ENCODE measurements at regions not wholly inside any gene's neighbourhood (a gene's known extent, or its start where the extent isn't known, plus 50 kb on each side); places are given as distances from the start of the nearest gene placed in this dataset.

DNA sequence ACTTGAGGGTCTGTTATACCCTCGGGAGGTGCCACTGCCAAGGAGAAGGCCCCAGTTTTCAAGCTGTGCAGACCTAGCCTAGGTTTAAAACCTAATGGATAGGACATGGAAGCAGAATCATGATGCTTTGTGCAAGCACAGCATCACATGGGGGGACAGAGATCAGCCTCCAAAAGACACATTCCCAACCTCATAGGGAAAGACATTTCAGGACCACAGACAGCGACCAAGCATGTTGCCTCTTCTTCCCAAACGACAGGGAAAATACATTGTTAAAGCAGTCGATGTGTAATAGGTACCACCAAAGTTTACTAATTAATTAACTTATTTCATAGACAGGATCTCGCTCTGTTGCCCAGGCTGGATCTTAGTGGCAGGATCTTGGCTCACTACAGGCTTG is 573.9 kb downstream of the TCERG1L start:
- DNase-seq, result no peak

DNA sequence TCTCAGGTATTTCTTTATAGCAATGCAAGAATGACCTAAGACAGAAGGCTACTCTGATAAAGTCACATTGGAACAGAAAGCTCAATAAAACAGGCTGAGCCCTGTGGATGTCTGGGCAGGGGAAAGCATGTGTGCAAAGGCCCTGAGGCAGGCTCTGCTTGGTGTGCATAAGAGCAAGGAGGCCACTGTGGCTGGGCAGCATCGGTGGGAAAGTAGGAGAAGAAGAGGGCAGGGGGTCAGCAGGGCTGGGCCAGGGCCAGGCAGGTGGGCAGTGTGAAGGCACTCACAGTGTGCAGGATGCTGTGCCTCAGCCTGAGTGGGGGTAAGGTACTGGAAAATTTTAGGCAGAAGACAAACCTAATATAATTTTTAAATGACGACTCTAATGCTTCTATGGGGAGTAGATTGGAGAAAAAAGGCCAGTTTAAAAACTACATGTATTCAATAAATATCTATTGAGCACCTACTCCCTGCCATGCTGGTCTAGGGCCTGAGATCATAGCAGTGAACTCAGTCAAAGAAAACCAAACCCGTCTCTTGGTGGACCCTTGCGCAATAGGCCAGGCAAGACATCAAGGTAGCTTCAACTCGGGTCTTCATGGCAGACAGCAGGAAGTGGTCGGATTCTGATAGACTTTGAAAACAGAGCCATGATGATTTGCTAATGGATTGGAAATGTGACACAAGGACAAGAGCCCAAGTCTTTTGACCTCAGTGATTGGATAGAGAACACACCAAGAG is 572.3 kb downstream of the TCERG1L start:
- no peak for DNase-seq

GRCh38 chr10:130739757-130740145 is 571.8 kb downstream of the TCERG1L start:
- DNase-seq, result no peak

- no peak for DNase-seq
Observed at GRCh38 chr10:130740166-130740565, 571.4 kb downstream of the TCERG1L start.

DNA sequence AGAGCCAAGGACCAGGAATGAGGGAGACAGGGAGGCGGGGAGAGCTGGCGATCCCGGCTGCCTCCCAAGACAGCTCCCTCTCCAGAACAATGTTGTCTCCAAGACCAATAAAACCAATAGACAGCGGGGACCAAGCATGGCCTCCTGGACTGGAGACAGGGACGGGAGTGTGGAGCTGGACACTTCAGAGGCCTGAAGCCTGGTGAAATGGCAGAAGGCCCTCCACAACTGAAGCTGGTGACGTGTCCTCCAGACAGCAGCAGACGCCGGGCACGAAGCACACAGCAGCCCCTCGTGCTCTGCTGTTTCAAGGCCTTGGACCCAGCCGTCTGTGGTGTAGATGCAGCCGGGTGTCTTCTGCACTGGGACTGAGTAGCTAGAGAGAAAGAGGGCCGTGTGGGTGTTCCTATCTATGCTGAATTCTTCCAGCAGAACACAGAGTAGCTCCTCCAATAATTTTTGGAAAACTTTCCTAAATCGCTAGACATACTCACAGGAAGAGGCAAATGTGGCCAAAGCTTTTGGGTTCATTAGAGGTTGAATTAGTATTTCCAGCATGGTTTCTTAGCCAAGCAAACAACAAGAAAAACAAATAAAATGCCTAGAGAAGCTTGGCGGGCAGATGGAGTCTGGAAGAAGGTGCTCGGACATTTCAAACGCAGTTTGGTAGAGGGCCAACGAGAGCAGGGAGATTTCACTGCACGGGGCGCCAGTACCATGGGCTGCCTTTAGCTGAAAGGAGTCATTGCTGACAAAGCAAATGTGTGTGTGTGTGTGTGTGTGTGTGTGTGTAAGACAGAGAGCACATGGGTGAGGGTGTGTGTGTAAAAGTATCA is 570.4 kb downstream of the TCERG1L start:
- DNase-seq, result no peak

- no peak for DNase-seq
Observed at GRCh38 chr10:130741901-130742855, 569.3 kb downstream of the TCERG1L start.

- no peak for DNase-seq
Observed at GRCh38 chr10:130742941-130743675, 568.4 kb downstream of the TCERG1L start.

GRCh38 chr10:130743751-130744271 is 567.7 kb downstream of the TCERG1L start:
- DNase-seq, result no peak

- no peak for DNase-seq
Observed at GRCh38 chr10:130744631-130745030, 566.9 kb downstream of the TCERG1L start.

DNA sequence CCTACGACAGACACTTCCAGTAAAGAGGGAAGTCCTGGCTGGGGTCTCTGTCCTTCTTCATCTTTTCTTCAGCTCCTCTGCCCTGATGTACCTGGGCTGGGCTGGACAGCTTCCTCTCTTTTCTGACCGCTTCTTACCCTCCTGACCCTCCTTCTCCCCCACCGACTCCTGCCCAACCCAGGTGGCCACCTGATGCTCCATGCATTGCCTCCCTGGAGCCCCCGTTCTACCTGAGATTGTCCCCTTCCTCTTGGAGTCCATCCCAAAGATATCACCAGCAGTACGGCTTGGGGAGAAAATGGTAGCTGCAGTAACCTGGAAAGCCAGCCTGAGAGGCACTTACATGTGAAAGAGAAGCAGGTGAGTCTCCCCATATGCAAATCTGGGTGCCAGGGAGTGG is 566.3 kb downstream of the TCERG1L start:
- no peak for DNase-seq

DNA sequence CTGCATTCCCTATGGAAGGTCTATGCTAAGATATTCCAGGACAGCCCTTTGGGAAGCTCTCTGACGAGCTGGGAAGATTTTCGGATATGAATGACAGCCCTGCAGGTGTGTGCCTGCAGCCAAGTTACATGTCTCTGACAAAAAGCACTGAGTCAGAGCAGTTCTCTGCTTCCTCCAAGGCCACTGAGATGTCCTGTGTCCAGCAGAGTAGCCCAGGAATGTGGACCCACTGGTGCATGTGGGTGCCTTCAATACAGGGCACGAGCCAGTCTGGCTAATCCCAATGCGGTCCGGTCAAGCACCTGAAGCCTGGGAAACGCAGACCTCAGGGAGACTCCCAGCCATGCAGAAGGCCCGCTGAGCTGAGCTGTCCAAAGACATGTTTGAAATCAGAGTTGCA is 565.7 kb downstream of the TCERG1L start:
- no peak for DNase-seq

- no peak for DNase-seq
Observed at GRCh38 chr10:130746311-130746710, 565.2 kb downstream of the TCERG1L start.

GRCh38 chr10:130747356-130747755 is 564.2 kb downstream of the TCERG1L start:
- DNase-seq, result no peak

DNA sequence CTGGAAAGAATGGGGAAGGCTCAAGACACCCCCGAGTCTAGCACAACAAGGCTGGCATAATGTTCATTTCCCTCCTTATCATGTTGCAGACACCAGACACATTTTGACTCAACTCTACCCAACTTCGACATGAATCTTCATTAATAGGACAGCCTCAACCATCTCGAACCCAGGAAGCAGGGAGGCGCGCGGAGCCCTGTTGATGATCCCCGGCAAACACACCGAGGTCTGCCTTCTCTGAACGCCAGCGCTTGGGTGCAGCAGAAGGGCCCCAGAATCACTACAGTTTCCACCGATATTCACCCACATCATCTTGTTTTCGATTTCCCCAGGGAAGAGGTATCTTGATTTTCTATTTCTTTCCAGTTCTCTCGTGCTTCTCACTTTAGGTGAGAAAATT is 563.6 kb downstream of the TCERG1L start:
- DNase-seq, result no peak

DNA sequence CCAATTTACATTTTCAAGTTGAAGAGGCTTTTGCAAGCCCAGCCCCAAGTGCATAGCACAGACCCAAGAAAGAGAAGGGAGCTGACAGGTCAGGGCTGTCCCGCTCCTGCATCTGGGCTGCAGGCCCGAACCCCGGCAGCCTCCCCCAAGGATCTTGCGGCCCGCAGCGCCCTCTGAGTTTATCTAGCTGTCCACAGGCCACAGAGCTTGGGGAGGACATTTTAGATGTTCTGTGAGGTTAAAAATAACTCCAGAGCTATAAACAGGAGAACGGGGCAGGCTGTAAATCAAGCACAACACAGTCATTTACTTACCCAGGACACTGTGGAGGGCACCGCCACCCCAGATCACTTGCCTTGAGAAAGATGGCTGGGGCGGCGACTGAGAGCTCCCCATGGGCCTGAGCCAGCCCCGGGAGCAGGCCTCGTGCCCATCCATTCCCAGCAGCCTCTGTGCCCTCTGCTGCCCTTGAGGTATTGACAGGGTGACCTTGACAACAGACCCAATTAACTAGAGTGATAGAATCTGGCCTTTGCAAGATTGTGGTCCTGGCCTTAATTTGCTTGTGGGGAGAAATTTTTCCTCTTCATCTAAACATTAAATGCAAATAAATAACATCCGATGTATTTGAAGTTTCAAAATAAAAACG is 563.0 kb downstream of the TCERG1L start:
- no peak for DNase-seq

- DNase-seq, result no peak
Observed at GRCh38 chr10:130749911-130750310, 561.6 kb downstream of the TCERG1L start.

DNA sequence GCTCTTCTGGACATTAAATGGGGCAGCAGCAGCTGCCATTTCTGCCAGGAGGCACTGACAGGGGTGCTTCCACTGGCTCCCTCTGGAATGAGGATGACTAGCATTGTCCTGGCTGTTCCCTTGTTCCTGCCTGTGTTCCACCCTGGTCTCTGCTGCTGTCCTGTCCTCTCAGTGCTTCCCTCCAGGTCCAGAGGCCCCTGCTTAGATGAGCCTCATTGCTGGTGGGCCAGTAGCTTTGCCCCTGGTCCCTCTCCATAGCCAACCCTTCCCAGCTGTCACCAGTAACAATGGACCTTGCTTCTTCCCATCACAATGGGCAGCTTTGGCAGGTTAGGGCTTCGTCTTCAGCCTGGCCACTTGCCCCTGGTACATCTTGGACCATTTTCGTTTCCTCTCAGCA is 561.1 kb downstream of the TCERG1L start:
- DNase-seq, result no peak

DNA sequence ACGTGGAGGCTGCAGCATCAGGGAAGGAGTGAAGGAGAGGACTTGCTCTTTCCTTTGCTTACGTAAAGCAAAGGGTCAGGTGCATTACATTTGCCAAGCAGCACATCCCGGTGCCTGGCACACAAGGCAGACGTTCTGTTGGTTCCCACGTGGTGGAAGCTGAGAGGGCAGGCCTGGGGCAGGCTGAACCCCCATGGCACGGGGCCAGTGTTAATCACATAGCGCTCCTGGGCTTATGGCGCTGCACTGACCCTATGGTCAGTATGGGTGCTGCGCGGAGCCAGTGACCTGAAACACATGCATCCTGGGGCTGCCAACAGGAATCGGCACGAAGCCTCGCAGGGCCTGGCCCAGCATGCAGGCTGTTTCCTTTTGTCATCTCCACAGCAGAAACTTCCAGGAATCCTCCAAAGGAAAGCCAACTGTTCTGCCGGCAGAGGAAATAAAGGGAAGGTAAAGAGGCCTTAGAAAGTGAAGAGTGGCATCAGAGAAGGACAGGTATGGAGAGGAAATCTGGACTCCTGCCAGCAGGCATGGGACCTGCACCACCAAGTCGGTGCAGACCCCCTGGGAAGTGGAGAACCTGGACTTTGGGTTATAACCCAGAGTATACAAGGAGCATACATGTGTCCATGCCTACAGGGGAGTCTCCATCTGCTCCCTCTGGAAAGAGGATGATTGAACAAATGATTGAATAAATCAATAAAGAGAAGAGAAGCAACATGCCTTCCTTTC is 560.2 kb downstream of the TCERG1L start:
- no peak for DNase-seq

DNA sequence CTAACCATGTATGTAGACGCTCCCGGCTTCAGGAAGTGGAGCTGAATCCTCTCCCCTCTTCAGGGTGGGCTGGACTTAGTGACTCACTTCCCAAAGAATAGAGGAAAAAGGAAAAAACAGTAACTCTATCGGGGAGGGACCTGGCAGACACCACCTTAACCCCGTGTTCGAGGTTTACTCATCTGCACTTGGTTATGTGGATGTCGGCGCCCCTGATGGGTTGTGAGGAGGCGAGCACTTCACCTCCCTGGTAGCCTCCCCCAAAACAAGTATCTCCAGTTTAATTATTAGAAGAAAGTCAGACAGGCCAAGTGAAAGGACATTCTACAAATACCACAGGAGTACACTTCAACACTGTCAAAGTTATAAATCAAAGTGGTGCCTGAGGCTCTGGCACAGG is 559.7 kb downstream of the TCERG1L start:
- no peak for DNase-seq

DNA sequence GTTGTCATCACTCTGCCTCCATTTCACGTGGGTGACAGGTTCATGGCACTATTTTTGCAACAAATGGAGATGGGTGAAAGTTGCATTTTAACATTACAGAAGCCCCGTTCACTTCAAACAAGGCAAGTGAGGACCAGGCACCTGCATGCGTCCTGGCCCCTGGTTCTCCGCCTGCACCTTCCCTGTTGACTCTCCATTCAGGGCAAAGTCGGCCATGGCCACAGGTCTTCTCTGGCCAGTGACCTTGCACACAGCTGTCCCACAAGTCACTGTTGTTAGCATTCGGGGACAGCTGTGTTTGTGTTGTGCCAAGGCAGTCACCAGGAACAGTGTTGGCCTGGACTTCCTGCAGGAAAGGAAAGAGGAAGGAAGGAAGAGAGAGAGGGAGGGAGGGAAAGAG is 554.9 kb downstream of the TCERG1L start:
- no peak for DNase-seq

DNA sequence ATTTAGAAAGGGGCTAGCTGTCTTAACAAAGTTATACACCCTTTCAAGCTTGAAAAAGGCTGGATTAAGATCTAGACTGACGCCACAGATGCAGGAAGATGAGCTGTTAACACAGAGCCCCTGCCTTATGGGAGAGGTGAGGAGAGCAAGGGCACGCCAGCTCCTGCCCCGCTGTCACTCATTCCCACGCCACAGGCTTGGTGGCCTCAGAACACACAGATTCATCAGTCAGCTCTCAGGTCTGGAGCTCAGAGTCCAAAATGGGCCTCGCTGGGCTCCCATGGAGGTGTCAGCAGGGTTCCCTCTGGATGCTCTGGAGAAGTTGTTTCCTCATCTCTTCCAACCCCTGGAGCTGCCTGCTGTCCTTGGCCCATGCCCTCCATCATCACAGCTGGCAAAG is 554.2 kb downstream of the TCERG1L start:
- no peak for DNase-seq

All from NCI-H1105 treated with DMSO at 0.1 percent for 48 hours (cell line).